HK-2 (cell line): ENCODE measurements at regions not wholly inside any gene's neighbourhood (a gene's known extent, or its start where the extent isn't known, plus 50 kb on each side); places are given as distances from the start of the nearest gene placed in this dataset.
"Not testable (repeated sequence)": the region's sequence is repeated elsewhere in the genome, so short reads cannot be mapped to it uniquely, and the experiment has no call there.

Experiments
- DNase-seq: peaks from one replicate; pipeline ENCODE4 v3.0.0-alpha.2; 2018; ENCODE audit not compliant: unreplicated experiment

- DNase-seq: no peak
These were observed 530.3 kb downstream of the RFPL4B start for GRCh38 chr6:112877134-112878100.

- DNase-seq: no peak
These were observed 532.8 kb downstream of the RFPL4B start for GRCh38 chr6:112879920-112880413.

GRCh38 chr6:112881027-112881426 lies 533.9 kb downstream of the RFPL4B start:
- no peak for DNase-seq

GRCh38 chr6:112881828-112882780 lies 535.0 kb downstream of the RFPL4B start:
- no peak for DNase-seq

- no peak for DNase-seq
These were observed 536.0 kb downstream of the RFPL4B start for GRCh38 chr6:112883095-112883494.

- DNase-seq: no peak
These were observed 539.3 kb downstream of the RFPL4B start for GRCh38 chr6:112886415-112886814.

GRCh38 chr6:112887424-112887823 lies 540.3 kb downstream of the RFPL4B start:
- not testable (repeated sequence) for DNase-seq

GRCh38 chr6:112899541-112899940 lies 552.4 kb downstream of the RFPL4B start:
- no peak for DNase-seq

- no peak for DNase-seq
These were observed 556.2 kb downstream of the RFPL4B start for GRCh38 chr6:112903361-112903760.

GRCh38 chr6:112906726-112907125 lies 559.6 kb downstream of the RFPL4B start:
- DNase-seq: no peak

GRCh38 chr6:112909781-112910180 lies 562.7 kb downstream of the RFPL4B start:
- DNase-seq: no peak

GRCh38 chr6:112910256-112910655 lies 563.1 kb downstream of the RFPL4B start:
- no peak for DNase-seq

- DNase-seq: no peak
These were observed 564.8 kb downstream of the RFPL4B start for GRCh38 chr6:112911959-112912358.

GRCh38 chr6:112912416-112913101 lies 565.4 kb downstream of the RFPL4B start:
- DNase-seq: no peak

- not testable (repeated sequence) for DNase-seq
These were observed 572.6 kb downstream of the RFPL4B start for GRCh38 chr6:112919744-112920143.

- DNase-seq: no peak
These were observed 573.9 kb downstream of the RFPL4B start for GRCh38 chr6:112920994-112921393.

GRCh38 chr6:112923940-112924587 lies 576.9 kb downstream of the RFPL4B start:
- DNase-seq: no peak

GRCh38 chr6:112925702-112926101 lies 578.6 kb downstream of the RFPL4B start:
- DNase-seq: no peak

GRCh38 chr6:112927641-112928320 lies 580.7 kb downstream of the RFPL4B start:
- no peak for DNase-seq

- no peak for DNase-seq
These were observed 582.5 kb downstream of the RFPL4B start for GRCh38 chr6:112929641-112930040.
